Superior temporal gyrus (tissue), 1 donor: ENCODE measurements at regions not wholly inside any gene's neighbourhood (a gene's known extent, or its start where the extent isn't known, plus 50 kb on each side); places are given as distances from the start of the nearest gene placed in this dataset.
A peak's percentile ranks its signal among the peaks of the same experiment; 100 is the strongest.

Experiments used
- DNase-seq: peaks from one replicate; pipeline ENCODE4 v3.0.0-alpha.2; 2016; ENCODE audit errors: extremely low spot score

DNA sequence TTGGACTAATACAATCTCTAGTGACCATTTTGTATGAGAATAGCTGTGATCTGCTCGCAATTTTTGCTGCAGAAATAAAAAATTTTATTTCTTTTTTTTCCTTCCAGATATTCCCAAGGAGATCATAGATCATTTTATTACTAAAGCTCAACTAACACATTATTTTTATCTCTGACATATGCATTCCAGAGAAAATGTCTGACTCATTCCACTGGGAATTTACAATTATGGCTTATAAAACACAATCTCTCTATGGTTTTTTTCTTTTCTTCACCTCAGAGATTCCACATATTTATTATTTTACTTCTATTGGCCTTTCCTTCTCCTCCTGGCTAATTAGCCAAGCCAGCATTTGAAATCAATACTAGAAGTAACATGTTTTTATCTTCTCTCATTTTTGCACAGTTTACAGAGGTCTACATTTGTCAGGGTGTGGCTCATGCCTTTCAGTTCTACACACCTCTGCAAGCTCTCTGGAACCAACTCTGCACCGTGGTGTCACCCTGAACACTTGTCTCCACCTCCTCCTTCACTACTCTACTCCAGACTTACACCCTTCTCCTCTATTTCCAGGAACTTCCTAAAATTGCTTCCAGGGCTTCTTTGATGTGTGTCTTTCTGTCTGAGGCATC is 59.8 kb upstream of the GPM6A start:
- DNase-seq: peak; percentile 22

GRCh38 chr4:175873707-175874106 is 61.6 kb upstream of the GPM6A start:
- no peak for DNase-seq

DNA sequence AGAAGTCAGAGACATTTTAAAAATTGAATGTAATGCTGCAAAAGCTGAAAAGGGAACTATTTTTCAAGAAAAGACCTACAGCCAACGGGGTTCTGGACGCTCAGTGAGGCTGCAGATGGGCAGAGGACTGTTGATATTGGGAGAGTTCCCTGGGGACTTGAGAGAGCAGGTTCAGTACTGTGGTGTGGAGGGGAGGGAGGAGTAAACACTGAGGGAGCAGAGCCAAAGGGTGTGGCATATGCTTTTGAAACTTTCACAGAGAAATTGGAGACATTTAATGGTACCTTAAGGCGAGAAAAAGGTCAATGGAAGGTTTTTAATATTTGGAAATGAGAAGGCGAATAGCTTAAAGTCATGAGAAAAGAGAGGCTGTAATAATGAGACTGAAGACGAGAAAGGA is 62.2 kb upstream of the GPM6A start:
- no peak for DNase-seq

DNA sequence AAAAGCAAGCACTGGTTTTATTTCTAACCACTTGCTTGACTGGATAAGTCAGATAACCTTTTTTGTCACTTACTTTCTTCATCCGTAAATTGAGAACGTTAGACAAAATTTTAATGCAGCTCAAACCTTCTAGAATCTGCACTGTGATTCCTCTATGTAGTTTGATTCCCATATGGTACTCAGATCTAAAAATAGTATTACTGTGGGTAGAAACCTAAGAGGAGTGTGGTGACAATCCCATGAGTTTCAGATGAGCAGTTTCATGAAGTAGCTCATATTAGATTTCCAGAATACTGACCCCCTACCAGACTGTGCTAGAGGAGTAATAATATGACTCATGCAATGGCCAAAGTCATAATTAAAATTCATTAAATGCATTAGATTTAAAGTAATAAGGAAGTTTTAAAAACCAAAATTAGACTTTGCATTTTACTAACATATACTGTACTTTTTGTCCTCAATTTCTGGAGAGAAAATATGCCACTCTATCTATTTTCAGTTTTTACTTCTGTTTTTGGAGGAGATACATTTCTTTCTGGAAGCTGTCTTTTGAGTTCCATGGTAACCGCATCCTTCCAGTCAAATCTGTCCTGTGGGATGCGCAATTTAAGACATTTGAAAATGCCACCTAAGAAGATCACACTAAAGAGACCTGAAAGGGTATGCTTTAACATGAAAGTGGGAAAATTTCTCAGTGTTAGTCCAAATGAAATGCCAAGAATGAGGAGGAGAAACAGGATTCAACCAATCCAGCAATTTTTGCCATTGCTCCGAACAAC is 64.1 kb upstream of the GPM6A start:
- DNase-seq: peak; percentile 54

GRCh38 chr4:175882891-175883290 is 70.8 kb upstream of the GPM6A start:
- DNase-seq: no peak

DNA sequence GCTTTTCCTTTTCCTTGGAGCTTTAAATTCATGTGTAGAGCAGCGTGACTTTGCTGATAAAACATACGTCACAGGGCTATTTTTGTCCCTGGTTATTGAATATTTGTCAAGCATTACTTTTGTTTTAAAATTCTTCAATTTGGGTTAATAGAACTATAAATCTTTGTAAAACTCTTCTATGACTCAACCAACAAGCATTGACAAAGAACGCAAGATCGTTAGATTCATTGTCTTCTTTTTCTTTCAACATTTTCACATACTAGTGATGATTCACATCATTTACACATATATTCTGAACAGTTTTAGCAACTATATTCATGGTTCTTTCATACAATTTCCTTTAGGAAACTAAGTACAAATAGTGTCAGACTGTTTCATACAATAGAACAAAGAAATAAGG is 72.0 kb upstream of the GPM6A start:
- no peak for DNase-seq

DNA sequence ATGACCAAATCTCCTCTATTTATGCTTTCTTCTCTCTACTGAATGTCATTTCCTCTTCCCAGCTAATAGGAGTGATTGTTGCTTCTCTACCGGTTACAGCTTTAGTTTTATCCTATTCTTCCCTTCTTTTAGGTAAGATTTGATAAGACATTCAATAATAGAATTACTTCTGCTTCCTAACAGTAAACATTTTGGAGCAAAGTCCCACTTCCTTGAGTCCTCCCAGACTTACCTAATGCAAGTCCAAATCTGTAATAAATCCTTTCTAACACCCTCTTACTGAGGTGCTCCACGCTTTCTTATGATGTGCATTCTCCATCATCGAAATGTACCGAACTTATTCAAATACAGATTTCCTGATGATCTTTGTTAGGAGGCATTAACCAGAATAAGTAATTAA is 79.2 kb upstream of the GPM6A start:
- DNase-seq: no peak

DNA sequence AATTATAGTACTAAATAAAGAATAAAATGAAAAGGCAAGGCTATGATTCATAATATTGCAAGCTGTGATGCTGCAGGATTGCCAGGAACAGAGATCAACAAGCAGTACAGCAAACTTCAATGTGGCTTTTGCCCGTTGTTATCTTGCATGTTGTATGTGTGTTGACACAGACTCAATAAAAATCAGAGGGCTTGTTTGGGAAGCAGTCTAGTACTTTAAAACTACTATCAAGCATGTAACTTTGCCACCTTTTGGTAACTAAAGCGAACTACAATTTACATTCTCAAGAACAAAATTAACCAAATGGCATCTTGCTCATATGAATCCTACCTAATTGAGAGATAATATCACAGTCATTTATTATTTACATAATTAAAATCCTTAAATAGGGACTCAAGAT is 79.8 kb upstream of the GPM6A start:
- peak; percentile 66 for DNase-seq

- peak; percentile 36 for DNase-seq
Observed at GRCh38 chr4:175905925-175906324, 93.9 kb upstream of the GPM6A start.

GRCh38 chr4:175906384-175906783 is 94.3 kb upstream of the GPM6A start:
- DNase-seq: peak; percentile 56

DNA sequence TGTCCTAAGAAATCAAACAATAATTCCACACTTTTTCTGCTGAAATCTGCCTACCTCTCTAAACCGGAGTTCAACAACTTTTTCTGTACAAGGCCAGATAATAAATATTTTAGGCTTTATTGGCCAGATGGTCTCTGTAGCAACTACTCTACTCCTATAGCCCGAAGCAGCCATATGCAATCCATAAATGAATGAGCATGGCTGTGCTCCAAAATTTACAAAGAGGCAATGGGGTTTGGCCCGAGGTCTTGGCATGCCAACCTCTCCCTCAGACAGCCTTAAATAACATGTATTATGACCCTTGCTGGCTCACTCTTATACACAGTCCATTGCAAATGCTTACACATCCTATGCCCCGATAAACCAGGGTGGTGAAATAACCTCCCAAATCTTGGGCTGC is 98.6 kb upstream of the GPM6A start:
- DNase-seq: no peak

DNA sequence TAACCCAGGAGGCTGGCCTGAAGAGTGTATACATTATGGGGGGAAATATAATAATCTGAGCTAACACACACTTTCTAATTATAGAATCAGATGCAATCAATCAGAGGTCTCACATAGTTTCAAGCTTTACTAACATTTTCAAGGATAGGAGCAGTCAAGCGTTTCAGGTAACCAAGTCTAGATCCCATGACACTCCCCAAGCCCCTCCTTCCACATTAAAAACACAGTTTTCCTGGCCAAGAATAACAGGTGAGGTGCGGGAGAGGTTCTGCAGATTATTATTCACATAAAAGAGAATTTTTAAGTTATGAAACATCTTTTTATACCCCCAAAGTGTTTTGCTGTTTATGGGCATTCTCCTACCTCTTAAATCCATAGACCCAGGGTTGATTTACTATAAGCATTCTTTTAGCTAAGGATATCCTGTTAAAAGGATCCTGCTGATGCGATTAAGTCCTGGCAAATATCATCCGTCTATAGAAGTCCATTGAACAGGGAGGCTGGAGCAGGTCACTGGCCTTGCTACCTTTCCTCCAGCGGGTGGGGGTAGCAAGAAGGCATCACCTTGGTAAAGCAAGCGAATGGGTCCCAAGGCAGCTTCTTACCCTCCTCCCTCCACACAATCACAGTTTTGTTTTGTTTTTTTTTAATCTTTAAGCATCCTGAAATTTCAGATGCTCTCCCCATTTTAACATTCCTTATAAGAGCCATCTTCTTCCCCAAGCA is 104.7 kb upstream of the GPM6A start:
- DNase-seq: no peak

DNA sequence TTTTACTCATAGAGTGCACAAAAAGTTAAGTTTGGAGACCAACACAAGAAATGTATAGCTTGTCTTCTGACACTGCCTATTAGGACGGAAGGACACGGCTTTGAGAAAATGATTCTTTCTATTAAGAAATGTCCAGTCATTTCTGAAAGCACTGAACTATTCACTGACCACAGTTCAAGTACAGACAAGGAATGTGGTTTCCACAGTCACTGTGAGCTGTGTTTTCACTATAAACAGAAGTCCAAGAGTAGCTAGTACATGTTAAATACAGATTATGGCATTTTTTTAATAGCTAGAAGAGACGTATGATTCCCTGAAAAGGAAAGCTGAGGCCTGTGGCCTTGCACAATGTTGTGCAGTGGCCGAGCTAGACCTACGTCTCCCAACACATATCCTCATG is 115.1 kb upstream of the GPM6A start:
- DNase-seq: no peak

GRCh38 chr4:175929441-175929840 is 117.4 kb upstream of the GPM6A start:
- DNase-seq: no peak

GRCh38 chr4:175929932-175930331 is 117.9 kb upstream of the GPM6A start:
- DNase-seq: no peak

GRCh38 chr4:175930471-175930870 is 118.4 kb upstream of the GPM6A start:
- no peak for DNase-seq

DNA sequence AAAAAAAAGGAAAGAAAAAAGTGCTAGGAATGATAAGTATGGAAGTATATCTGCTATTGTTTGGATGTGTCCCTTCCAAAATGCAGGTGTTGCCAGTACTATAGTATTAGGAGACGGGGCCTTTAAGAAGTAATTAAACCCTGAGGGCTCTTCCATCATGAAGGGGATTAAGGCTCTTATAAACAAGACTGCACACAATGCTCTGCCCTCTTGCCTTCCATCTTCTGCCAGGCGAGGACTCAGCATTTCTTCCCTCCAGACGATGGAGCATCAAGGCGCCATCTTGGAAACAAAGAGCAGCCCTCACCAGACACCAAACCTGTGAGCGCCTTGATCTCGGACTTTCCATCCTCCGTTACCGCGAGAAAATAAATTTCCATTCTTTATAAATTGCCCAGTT is 120.1 kb upstream of the GPM6A start:
- DNase-seq: no peak

- no peak for DNase-seq
Observed at GRCh38 chr4:175934506-175934905, 122.4 kb upstream of the GPM6A start.

GRCh38 chr4:175935016-175935661 is 123.1 kb upstream of the GPM6A start:
- no peak for DNase-seq

DNA sequence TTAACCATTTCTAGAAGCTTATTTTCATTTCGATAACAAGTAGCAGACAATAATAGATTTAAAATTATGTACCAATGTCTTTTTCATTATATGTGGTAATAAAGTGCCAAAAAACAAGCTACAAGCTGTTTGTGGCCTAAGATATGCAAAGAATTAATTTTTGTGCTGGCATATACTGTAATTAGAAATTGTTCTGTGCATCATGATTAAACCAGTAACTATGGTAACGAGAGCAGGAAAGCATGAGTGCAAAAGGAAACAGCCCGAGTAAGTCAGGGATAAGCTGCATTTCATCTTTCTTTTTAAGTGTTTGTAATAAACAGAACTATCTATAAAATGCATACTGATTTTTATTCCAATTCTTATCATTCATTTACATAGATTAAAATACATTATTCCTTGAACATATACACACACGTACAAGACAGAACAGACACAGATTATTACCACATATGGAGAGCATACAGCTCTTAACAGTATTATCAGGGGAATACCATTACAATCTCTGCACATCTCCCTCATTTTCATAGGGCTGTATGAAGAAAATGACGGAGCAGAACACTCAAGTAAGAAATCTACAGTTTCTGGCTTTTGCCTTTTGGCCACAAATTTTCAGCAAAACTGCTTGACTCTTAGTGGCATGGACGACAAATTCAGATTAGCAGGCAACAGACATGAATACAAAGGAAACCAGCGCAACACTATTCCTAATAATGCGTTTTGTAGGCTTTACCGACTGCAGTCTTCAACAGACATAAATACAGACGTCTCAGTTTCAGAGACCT is 121.3 kb upstream of the WDR17 start:
- DNase-seq: peak; percentile 63

GRCh38 chr4:175946472-175947116 is 119.0 kb upstream of the WDR17 start:
- no peak for DNase-seq
